MV-4-11 (cell line): ENCODE measurements at regions not wholly inside any gene's neighbourhood (a gene's known extent, or its start where the extent isn't known, plus 50 kb on each side); places are given as distances from the start of the nearest gene placed in this dataset.
"Not testable (repeated sequence)": the region's sequence is repeated elsewhere in the genome, so short reads cannot be mapped to it uniquely, and the experiment has no call there.

ENCODE experiments used
- DNase-seq: peaks from one replicate; lab custom pipeline; 2025; lab: John Stamatoyannopoulos, UW

DNA sequence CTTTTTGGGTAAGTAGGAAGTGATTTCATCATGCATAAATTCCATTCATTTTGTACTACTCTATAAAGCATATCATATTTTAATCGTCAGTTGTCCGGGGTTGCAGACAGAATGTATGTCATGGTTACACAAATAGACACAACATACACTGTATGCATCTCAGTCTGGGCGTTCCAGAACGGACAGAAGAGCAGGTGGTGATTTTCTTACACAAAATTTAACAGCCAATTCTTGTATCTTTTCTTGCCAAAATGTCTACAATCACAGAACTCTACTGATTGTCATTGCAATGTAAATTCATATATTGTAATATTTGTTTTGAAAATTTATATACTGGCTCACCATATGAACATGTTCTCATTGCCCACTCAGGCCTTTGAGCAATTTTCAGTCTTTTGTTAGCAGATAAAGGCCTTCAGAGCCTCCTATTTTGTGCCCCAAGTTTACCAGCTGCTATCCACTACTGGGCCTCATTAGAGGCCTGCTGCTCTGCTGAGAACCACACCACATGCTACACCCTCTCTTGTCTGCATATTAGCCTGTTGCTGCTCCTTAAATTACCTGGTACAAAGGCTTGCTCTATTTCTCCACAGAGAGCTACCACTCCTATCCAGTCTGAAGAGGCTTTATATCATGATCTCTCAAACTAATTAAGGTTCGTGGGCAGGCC, 61.5 kb downstream of the PRDM13 start:
- no peak for DNase-seq

GRCh38 chr6:99689916-99690685, 83.5 kb downstream of the PRDM13 start:
- DNase-seq = no peak

DNA sequence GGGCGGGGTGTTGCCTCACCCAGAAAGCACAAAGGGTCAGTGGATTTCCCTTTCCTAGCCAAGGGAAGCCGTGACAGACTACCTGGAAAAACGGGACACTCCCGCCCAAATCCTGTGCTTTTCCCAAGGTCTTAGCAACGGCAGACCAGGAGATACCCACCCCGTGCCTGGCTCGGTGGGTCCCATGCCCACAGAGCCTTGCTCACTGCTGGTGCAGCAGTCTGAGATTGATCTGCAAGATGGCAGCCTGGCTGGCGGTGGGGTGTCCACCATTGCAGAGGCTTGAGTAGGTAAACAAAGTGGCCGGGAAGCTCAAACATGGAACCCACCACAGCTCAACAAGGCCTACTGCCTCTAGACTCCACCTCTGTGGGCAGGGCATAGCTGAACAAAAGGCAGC, 95.7 kb downstream of the PRDM13 start:
- DNase-seq = not testable (repeated sequence)

- no peak for DNase-seq
Observed at GRCh38 chr6:99709062-99709461, 102.4 kb downstream of the PRDM13 start.

DNA sequence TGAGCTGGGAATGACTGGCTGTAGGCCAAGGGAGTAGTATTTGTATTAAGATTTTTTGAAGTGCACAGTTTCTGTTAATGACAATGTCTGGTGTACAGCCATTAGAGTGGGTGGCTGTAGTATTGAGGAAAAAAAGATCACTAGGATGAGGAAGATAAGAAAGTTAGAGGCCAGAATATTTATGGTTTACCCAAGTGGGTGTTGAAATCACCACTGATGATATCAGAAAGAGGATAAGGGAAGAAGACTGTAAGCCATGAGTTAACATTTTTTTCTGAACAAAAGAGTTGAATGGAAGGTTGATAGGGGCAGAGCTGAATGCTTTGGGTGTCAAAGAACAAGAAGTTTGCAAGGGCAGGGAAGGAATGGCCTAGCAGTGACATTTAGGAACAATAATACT, 104.7 kb downstream of the PRDM13 start:
- peak; percentile 9 for DNase-seq

DNA sequence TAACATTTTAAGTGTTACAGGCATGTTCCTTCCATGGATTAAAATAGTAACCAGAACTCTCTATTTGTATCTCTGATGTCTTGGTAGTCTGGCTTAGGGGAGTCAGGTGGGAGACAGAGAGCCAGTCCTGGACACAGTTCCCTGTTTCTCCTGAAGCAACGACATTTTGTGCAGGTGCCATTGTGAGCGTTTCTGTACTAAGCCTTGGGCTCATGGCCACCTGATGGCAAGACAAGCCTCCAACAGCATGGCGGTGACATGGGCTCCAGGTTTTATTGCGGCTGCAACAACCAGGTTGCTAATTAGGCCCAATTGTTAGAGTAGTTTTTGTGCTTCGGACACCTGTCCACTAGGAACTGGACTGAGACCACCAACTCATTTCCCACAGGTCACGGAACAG, 105.3 kb downstream of the PRDM13 start:
- DNase-seq = no peak

DNA sequence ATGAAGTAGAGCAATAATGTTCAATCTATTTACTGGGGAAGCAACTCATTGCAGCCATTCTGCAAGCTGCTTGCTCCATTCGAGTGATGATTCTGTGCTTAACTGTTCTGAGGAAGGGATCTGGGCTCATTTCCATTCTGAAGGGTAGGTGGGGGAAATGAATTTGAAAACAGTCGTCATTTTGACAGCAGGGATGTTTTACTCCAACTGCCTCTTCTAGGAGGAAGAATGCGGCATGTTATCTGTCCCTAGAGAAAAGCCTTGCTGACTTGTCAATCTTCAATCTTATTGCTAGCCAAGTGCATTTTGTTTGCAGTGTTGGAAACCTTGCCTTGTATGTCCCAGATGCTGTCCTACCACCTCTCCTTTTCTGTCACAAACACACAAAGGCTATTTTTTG, 105.9 kb downstream of the PRDM13 start:
- no peak for DNase-seq

GRCh38 chr6:99722043-99722442, 115.4 kb downstream of the PRDM13 start:
- not testable (repeated sequence) for DNase-seq

DNA sequence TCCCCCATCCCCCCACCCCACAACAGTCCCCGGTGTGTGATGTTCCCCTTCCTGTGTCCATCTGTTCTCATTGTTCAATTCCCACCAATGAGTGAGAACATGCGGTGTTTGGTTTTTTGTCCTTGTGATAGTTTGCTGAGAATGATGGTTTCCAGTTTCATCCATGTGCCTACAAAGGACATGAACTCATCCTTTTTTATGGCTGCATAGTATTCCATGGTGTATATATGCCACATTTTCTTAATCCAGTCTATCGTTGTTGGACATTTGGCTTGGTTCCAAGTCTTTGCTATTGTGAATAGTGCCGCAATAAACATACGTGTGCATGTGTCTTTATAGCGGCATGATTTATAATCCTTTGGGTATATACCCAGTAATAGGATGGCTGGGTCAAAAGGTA, 123.6 kb downstream of the PRDM13 start:
- not testable (repeated sequence) for DNase-seq

- no peak for DNase-seq
Observed at GRCh38 chr6:99736302-99736701, 129.7 kb downstream of the PRDM13 start.

- DNase-seq = no peak
Observed at GRCh38 chr6:99739526-99739925, 132.9 kb downstream of the PRDM13 start.

DNA sequence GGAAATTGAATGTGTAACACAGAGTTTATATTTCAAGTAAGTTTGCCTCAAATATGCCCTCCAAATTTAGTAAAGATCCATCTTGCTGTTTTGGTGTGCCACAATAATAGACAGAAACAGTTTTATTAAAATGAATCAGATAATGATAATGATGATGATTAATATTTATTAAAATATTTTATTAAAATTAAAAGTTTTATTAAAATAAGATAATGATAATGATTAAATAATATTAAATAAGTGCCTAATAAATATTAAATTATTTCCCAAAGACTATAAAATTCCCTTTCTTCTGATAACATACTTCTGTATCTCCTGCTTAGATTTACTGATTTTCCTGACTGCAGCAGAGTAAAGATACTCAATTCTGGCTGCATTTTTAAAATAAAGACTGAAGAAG, 134.5 kb downstream of the PRDM13 start:
- DNase-seq = no peak

GRCh38 chr6:99743647-99744046, 137.0 kb downstream of the PRDM13 start:
- no peak for DNase-seq

DNA sequence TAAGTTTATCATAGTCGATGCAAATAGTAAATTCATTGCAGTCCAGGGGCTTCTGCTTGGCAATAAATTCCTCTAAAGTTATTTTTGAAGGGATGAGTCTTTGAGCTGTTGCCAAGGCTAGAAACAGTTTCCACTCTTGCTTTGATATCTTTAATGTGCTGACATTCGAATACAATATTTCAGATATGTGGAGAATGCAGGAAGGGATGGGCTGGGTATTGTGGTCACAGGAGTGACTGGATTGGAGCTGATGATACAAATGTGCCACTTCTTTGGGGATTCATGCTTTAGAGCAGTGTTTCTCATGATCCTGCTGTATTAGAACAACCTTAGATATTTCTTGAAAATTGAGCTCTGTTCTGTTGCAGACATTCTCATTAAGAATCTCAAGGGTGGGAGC, 139.0 kb downstream of the PRDM13 start:
- no peak for DNase-seq

DNA sequence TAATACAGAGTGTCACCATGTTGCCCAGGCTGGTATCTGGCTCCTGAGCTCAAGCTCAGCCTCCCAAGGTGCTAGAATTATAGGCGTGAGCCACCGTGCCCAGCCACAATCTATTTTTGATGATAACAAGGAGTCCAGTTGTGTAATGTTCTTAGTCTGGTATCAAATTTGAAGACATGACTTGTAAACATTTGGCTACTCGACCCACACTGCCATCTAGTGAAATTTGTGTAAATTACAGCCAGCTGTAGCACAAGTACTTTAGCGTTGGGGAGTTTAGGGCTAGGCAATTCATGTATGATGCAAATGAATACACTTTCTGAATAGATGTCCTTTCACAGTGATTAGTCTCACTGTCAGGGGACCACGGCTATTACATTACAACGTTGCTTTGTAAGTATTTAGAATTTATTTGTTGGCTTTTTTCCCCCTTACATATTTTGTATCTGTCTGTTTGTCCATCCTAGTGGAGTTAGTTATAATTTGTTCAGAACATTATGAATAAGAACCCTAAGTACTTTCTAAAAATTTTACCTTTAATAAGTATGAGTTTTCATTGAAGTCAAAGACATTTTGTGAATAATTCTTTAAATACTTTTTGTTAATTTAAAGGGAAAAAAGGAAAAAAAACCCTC, 139.7 kb downstream of the PRDM13 start:
- peak; percentile 61 for DNase-seq

GRCh38 chr6:99761711-99762110, 155.1 kb downstream of the PRDM13 start:
- DNase-seq = no peak

DNA sequence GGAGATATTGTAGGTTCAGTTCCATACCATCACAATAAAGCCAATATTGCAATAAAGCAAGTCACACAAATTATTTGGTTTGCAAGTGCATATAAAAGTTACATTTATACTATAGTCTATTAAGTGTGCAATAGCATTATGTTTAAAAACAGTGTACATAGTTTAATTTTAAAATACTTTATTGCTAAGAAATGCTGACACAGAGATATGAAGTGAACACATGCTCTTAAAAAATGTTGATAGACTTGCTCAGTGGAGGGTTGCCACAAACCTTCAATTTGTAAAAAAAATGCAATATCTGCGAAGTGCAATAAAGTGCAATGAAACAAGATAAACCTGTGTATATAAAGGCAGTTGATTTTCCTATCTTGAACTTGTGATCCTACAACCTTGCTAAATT, 161.5 kb downstream of the PRDM13 start:
- no peak for DNase-seq

GRCh38 chr6:99779631-99780555, 173.3 kb downstream of the PRDM13 start:
- DNase-seq = no peak

DNA sequence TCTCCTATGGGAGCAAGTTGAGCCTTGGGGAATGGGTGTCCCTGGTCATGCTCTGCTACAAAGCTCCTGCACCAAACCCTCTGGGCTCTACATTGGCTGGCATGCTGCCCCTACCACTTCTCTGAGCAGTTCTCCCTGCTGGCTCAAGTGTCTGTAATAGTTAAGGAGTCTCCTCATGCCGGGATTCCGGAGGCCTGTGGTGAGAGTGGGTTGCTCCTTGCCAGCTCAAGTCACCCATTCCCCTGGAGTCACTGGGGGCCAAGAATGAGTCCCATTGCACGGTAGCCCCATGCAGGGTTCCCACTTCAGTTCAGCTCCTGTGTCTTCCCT, 173.9 kb downstream of the PRDM13 start:
- no peak for DNase-seq

DNA sequence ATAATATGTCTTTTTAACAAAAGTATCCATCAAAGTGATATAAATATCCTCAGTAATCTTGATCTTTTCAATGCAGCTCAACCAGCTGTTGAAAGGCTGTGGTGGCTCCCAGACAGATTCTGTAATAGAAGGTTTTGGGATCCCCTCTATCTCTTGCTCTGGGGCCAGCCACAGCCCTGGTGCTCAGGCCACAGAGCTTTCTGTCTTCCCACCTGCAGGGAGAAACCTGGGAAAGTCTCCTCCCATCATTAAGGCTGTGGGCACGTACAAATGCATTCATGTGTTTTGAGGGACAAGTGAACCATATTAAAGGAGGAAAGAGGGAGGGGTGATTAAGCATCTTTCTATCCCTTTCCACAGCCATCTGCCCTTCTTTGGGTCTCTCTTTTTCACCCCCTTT, 183.1 kb downstream of the PRDM13 start:
- DNase-seq = no peak

- DNase-seq = no peak
Observed at GRCh38 chr6:99790679-99791078, 184.0 kb downstream of the PRDM13 start.

GRCh38 chr6:99801805-99802204, 192.2 kb downstream of the MCHR2 start:
- no peak for DNase-seq
